A549 (cell line): ENCODE measurements at regions not wholly inside any gene's neighbourhood (a gene's known extent, or its start where the extent isn't known, plus 50 kb on each side); places are given as distances from the start of the nearest gene placed in this dataset.

ENCODE experiments used
- ATAC-seq, 2 experiments: fragments of 200-7000 bp in 1 of 2; fragments of >200 bp in 1 of 2; cut with Nextera tagmentation in 1 of 2; cut with Tn5 transposase in 1 of 2; 3 replicates each; pipeline versions ENCODE4 v1.8.0 to v1.9.1; 2018 to 2020; ENCODE audit warnings: mild to moderate bottlenecking in 1 of 2, moderate library complexity in 1 of 2
- CTCF ChIA-PET: fragments of 300-600 bp; sonication (Branson Sonifier 250); formaldehyde crosslinking; extraction: SDS; loops from one replicate; lab custom pipeline; 2021; ENCODE audit warnings: antibody characterized with exemption, inconsistent platforms; lab: Yijun Ruan, JAX
- POLR2A ChIA-PET: fragments of 350-600 bp; formaldehyde crosslinking; extraction: SDS; loops from one replicate; lab custom pipeline; 2021; ENCODE audit warnings: antibody characterized with exemption, inconsistent platforms; lab: Yijun Ruan, JAX
- DNase-seq, 2 experiments: peaks; one replicate each; pipeline versions ENCODE4 v3.0.0 to v3.0.0-alpha.2; 2011 to 2016; ENCODE audit warnings: low read depth in 1 of 2, low spot score in 1 of 2
- FAIRE-seq: peaks from 2 replicates; lab custom pipeline; 2011; peaks lifted over from hg19 to GRCh38; lab: Jason Lieb, UNC
- H3K27ac ChIP-seq, 2 experiments: fragments of >200 bp; sonication (Bioruptor Twin); formaldehyde crosslinking; 3 replicates each; pipeline ENCODE4 v1.5.1; 2016 to 2017
- H3K4me1 ChIP-seq: fragments of >200 bp; sonication (Bioruptor Twin); formaldehyde crosslinking; 3 replicates; pipeline ENCODE4 v1.6.1; 2016
- H3K4me2 ChIP-seq: fragments of >200 bp; sonication (Bioruptor Twin); formaldehyde crosslinking; 3 replicates; pipeline ENCODE4 v1.6.1; 2016
- H3K4me3 ChIP-seq: fragments of >200 bp; sonication (Bioruptor Twin); formaldehyde crosslinking; 3 replicates; pipeline ENCODE4 v1.5.1; 2016
- H3K9me3 ChIP-seq: fragments of >200 bp; sonication (Bioruptor Twin); formaldehyde crosslinking; 3 replicates; pipeline ENCODE4 v1.6.1; 2016
- BHLHE40 ChIP-seq: IDR thresholded peaks from 2 replicates; pipeline ENCODE4 v1.6.1; 2012; ENCODE audit warnings: low read depth, low read length, inconsistent platforms
- CBX2 ChIP-seq: fragments of 200-600 bp; sonication (generic); IDR thresholded peaks from 2 replicates; pipeline ENCODE4 v1.6.1; 2016; ENCODE audit warnings: low read depth, mild to moderate bottlenecking, borderline replicate concordance
- CBX8 ChIP-seq: fragments of 200-600 bp; sonication (generic); IDR thresholded peaks from 2 replicates; pipeline ENCODE4 v1.6.1; 2016
- CEBPB ChIP-seq, 2 experiments: fragments of >200 bp in 1 of 2; sonication (Bioruptor Twin) in 1 of 2; formaldehyde crosslinking in 1 of 2; IDR thresholded peaks; 2 replicates each; pipeline ENCODE4 v1.6.1; 2012 to 2016
- CHD2 ChIP-seq: fragments of 150-350 bp; IDR thresholded peaks from 2 replicates; pipeline ENCODE4 v1.6.1; 2014; ENCODE audit warnings: low read length; ENCODE audit not compliant: partially characterized antibody
- CHD4 ChIP-seq: fragments of 200-600 bp; sonication (generic); IDR thresholded peaks from 2 replicates; pipeline ENCODE4 v1.6.1; 2016; ENCODE audit warnings: antibody characterized with exemption, mild to moderate bottlenecking, borderline replicate concordance
- CTCF ChIP-seq: fragments of >200 bp; sonication (Bioruptor Twin); formaldehyde crosslinking; IDR thresholded peaks from 3 replicates; pipeline ENCODE4 v1.5.1; 2016
- EHF ChIP-seq: fragments of 250-450 bp; sonication (Bioruptor Pico); IDR thresholded peaks from 2 replicates; pipeline ENCODE4 v1.5.0; 2020; ENCODE audit warnings: mild to moderate bottlenecking
- EHMT2 ChIP-seq: fragments of 200-600 bp; sonication (generic); IDR thresholded peaks from 2 replicates; pipeline ENCODE4 v1.6.1; 2016; ENCODE audit warnings: antibody characterized with exemption, low read depth, mild to moderate bottlenecking, moderate library complexity
- ELK1 ChIP-seq: fragments of 150-350 bp; IDR thresholded peaks from 2 replicates; pipeline ENCODE4 v1.6.1; 2014; ENCODE audit warnings: low read depth, mild to moderate bottlenecking, low read length
- FOSB ChIP-seq: fragments of 250-450 bp; sonication (Bioruptor Pico); IDR thresholded peaks from 2 replicates; pipeline ENCODE4 v1.5.0; 2020; ENCODE audit warnings: mild to moderate bottlenecking, moderate library complexity
- FOSL2 ChIP-seq, 2 experiments: fragments of 450-650 bp in 1 of 2; fragments of >200 bp in 1 of 2; sonication (Bioruptor Twin) in 1 of 2; formaldehyde crosslinking; IDR thresholded peaks; 2 replicates each; pipeline versions ENCODE4 v1.5.0 to v1.6.1; 2016 to 2020; ENCODE audit warnings: mild to moderate bottlenecking in 1 of 2, moderate library complexity in 1 of 2
- FOXS1 ChIP-seq: fragments of 250-450 bp; sonication (Bioruptor Pico); IDR thresholded peaks from 2 replicates; pipeline ENCODE4 v1.5.0; 2020; ENCODE audit warnings: mild to moderate bottlenecking, moderate library complexity
- HMGXB4 ChIP-seq: fragments of 250-450 bp; sonication (Bioruptor Pico); IDR thresholded peaks from 2 replicates; pipeline ENCODE4 v1.5.0; 2021; ENCODE audit warnings: mild to moderate bottlenecking, moderate library complexity, borderline replicate concordance
- HOXA7 ChIP-seq: fragments of 250-450 bp; sonication (Bioruptor Pico); IDR thresholded peaks from 2 replicates; pipeline ENCODE4 v1.5.0; 2020; ENCODE audit warnings: mild to moderate bottlenecking, moderate library complexity
- JUNB ChIP-seq: fragments of >200 bp; sonication (Bioruptor Twin); formaldehyde crosslinking; IDR thresholded peaks from 2 replicates; pipeline ENCODE4 v1.6.1; 2016
- MAFK ChIP-seq: fragments of 450-650 bp; IDR thresholded peaks from 2 replicates; pipeline ENCODE4 v1.6.1; 2014; ENCODE audit not compliant: partially characterized antibody
- MYC ChIP-seq: IDR thresholded peaks from 2 replicates; pipeline ENCODE4 v1.6.1; 2012; ENCODE audit warnings: mild to moderate bottlenecking, inconsistent platforms, low read length, improper control_type of control experiment, borderline replicate concordance
- NPAS2 ChIP-seq: fragments of 250-450 bp; sonication (Bioruptor Pico); IDR thresholded peaks from 2 replicates; pipeline ENCODE4 v1.8.0; 2022; ENCODE audit warnings: mild to moderate bottlenecking, moderate library complexity, borderline replicate concordance
- RARB ChIP-seq: fragments of 250-450 bp; sonication (Bioruptor Pico); IDR thresholded peaks from 2 replicates; pipeline ENCODE4 v1.8.0; 2021; ENCODE audit warnings: mild to moderate bottlenecking, moderate library complexity
- REST ChIP-seq: fragments of 200-600 bp; sonication (generic); IDR thresholded peaks from 2 replicates; pipeline ENCODE4 v1.6.1; 2016; ENCODE audit warnings: antibody characterized with exemption, mild to moderate bottlenecking, moderate library complexity
- ZC3H11A ChIP-seq: fragments of 450-650 bp; IDR thresholded peaks from 2 replicates; pipeline ENCODE4 v1.6.1; 2014; ENCODE audit warnings: antibody characterized with exemption, mild to moderate bottlenecking
- WGBS: methylation state at CpG from one replicate; pipeline ENCODE4 v1.1.6; 2017; ENCODE audit errors: missing lambda C conversion rate; 5-methylcytosine and 5-hydroxymethylcytosine counted together
- TF ChIP-seq, protein P1 (sequence below): IDR thresholded peaks from 2 replicates; pipeline ENCODE4 v1.6.1; 2012

DNA sequence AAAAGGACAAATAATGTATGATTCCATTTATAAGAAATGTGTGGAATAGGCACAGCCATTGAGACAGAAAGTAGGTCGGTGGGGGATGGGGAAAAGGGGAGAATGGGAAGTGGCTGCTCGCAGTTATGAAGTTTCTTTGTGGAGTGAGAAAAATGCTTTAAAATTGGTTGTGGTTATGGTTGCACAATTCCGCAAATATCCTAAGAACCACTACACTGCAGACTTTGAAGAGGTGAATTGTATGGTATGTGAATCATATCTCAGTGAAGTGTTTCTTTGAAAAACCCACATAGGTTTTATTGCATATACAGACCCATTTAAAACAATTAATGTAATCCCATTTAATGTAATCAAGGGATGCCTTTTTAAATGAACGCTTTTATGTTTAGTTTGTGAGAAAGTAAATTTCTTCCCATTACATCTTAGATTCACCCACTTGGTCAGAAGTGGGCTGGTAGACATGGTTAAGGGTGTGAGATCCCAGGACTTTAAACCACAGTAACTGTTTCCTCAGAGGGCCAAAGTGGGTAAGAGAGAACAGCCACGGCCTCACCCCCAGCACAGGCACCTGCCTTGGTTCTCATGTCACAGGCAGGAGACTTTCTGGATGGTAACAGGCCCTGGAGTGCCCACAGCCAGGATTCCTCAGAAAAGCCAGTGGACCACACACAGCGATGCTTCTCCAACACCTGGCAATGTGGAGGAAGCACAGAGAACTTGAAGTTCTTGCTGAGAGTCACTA is 119.3 kb upstream of the GJB6 start:
- Histone ChIP-seq H3K4me1 (no peaks in the 10 kb centered on the region), H3K4me3 (no peak overlapping the region), H3K9me3 (no peaks in the 10 kb centered on the region), H3K4me2 (no peak overlapping the region), H3K27ac (no peak overlapping the region)
- CTCF ChIA-PET = no interaction called here
- whole genome bisulfite sequencing = 88% methylated on average over 5 of the region's 6 CpGs
- FAIRE-seq (no peak), ATAC-seq (no peak), DNase-seq (no peak)
- TF ChIP-seq CBX2 = no peak
- POLR2A ChIA-PET = no interaction called here

DNA sequence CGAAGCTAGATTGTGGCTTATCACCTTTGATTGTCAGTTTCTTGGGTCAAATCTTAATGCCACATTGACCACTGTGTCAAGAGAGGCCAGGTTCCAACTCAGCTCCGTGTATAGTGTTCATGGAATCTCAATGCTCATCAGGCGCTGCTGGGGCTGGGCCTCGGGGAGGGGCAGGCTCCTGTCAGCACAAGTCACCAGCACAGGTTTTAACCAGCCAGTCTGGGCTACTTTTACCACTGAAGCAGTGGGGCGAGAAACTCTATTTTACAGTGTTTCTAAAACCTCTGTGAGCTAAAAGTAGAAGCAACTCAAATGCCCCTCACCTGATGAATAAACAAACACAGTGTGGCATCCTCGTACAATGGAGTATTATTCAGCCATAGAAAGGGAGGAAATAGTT is 118.7 kb upstream of the GJB6 start:
- no peaks in the 10 kb centered on the region for H3K4me1 ChIP-seq
- ChIA-PET CTCF (no interaction called here), POLR2A (no interaction called here)
- TF ChIP-seq EHF (CRISPR knock-in tag) = no peak
- TF ChIP-seq CTCF = no peak
- TF ChIP-seq RARB (CRISPR knock-in tag) = no peak
- TF ChIP-seq HMGXB4 (CRISPR knock-in tag) = no peak
- TF ChIP-seq ELK1 = no peak
- no peak for TF ChIP-seq NPAS2 (CRISPR knock-in tag)
- 56% methylated on average over 6 of the region's 6 CpGs for WGBS
- no peak overlapping the region for H3K4me3 ChIP-seq
- no peak for DNase-seq
- no peak for ATAC-seq
- H3K9me3 ChIP-seq = no peaks in the 10 kb centered on the region
- FAIRE-seq = no peak
- no peak overlapping the region for H3K27ac ChIP-seq
- no peak overlapping the region for H3K4me2 ChIP-seq

DNA sequence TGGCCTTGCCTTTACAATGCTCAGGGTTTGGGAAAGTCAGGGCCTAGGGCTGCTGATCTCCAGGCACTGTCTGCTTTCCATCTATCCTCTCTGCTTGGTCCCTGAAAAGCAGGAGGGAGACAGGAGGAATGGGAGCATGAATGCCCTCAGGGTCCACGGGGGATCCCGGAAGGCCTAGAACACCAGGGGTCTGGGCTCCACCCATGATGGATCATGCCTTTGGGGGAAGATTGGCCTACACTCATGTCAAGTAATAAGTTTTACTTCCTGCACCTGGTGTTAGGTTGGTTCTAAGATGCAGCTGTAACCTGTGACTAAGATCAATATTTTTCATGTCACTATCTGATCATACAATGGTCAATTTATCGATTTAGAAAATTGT is 118.3 kb upstream of the GJB6 start:
- no peak overlapping the region for H3K4me2 ChIP-seq
- H3K9me3 ChIP-seq = no peaks in the 10 kb centered on the region
- CTCF ChIA-PET = no interaction called here
- TF ChIP-seq CBX8 (no peak), CHD2 (no peak), FOXS1 (no peak), MAFK (no peak), ZC3H11A (no peak), EHMT2 (no peak), CEBPB (IDR thresholded peaks at IDR 0.05) (no peak), HOXA7 (CRISPR knock-in tag) (no peak), REST (no peak), FOSL2 (IDR thresholded peaks at IDR 0.05) (no peak), FOSL2 (CRISPR knock-in tag; IDR thresholded peaks at IDR 0.05) (no peak), MYC (no peak), CHD4 (no peak), ELK1 (no peak), BHLHE40 (no peak), JUNB (no peak), FOSB (CRISPR knock-in tag) (no peak), NPAS2 (CRISPR knock-in tag) (no peak)
- TF ChIP-seq, protein P1, sequence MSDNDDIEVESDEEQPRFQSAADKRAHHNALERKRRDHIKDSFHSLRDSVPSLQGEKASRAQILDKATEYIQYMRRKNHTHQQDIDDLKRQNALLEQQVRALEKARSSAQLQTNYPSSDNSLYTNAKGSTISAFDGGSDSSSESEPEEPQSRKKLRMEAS = no peak

More for the DNA sequence above, 118.3 kb upstream of the GJB6 start:
- H3K27ac ChIP-seq = no peak overlapping the region
- no peak for DNase-seq
- POLR2A ChIA-PET = no interaction called here
- H3K4me1 ChIP-seq = no peaks in the 10 kb centered on the region
- ATAC-seq = no peak
- WGBS = 48% methylated on average over 3 of the region's 3 CpGs
- no peak for FAIRE-seq
- no peak overlapping the region for H3K4me3 ChIP-seq
